IMR-90 (cell line): ENCODE measurements at regions not wholly inside any gene's neighbourhood (a gene's known extent, or its start where the extent isn't known, plus 50 kb on each side); places are given as distances from the start of the nearest gene placed in this dataset.

Experiments used
- ATAC-seq: fragments of 200-7000 bp; cut with Tn5 transposase; 2 replicates; pipeline ENCODE4 v1.9.1; 2020; ENCODE audit warnings: low read depth, mild to moderate bottlenecking, moderate library complexity
- BruUV-seq: library from RNA; stranded (reverse); fragments of 400-500 nt; replicated peaks from 2 replicates; lab custom pipeline; 2021; lab: Mats Ljungman, UMichigan
- CTCF ChIA-PET: fragments of 300-600 bp; formaldehyde crosslinking; extraction: SDS; loops from one replicate; lab custom pipeline; 2021; ENCODE audit warnings: antibody characterized with exemption; lab: Yijun Ruan, JAX
- POLR2A ChIA-PET: fragments of 300-600 bp; sonication (Branson Sonifier 250); formaldehyde crosslinking; loops from one replicate; lab custom pipeline; 2022; ENCODE audit warnings: antibody characterized with exemption; ENCODE audit not compliant: unreplicated experiment; lab: Charles Lee
- DNase-seq: peaks from one replicate; pipeline ENCODE4 v3.0.0; 2013
- H2AFZ ChIP-seq: replicated peaks from 2 replicates; pipeline ENCODE3; 2013; ENCODE audit warnings: low read length, mild to moderate bottlenecking; ENCODE audit not compliant: poor library complexity
- H2AK5ac ChIP-seq: 2 replicates; pipeline ENCODE4 v1.6.1; 2013; ENCODE audit warnings: low read depth, low read length, inconsistent platforms
- H2AK9ac ChIP-seq: replicated peaks from 2 replicates; pipeline ENCODE3; 2013; ENCODE audit warnings: mild to moderate bottlenecking, low read depth, low read length, moderate library complexity; ENCODE audit not compliant: poor library complexity
- H2BK120ac ChIP-seq: 2 replicates; pipeline ENCODE4 v1.6.1; 2013; ENCODE audit warnings: low read depth, low read length, inconsistent platforms
- H2BK15ac ChIP-seq: 3 replicates; pipeline ENCODE4 v1.6.1; 2013; ENCODE audit warnings: low read depth, low read length, inconsistent platforms
- H2BK20ac ChIP-seq: 2 replicates; pipeline ENCODE4 v1.6.1; 2013; ENCODE audit warnings: low read depth, mild to moderate bottlenecking, inconsistent platforms, low read length, moderate library complexity
- H2BK5ac ChIP-seq: 2 replicates; pipeline ENCODE4 v1.6.1; 2013; ENCODE audit warnings: mild to moderate bottlenecking, low read depth, low read length, inconsistent platforms; ENCODE audit not compliant: poor library complexity, severe bottlenecking
- H3K14ac ChIP-seq: replicated peaks from 2 replicates; pipeline ENCODE4 v1.6.1; 2013; ENCODE audit warnings: low read depth, low read length, inconsistent platforms
- H3K18ac ChIP-seq: 2 replicates; pipeline ENCODE4 v1.6.1; 2013; ENCODE audit warnings: low read depth, low read length, control low read depth
- H3K23ac ChIP-seq: 2 replicates; pipeline ENCODE4 v1.6.1; 2013; ENCODE audit warnings: low read depth, low read length, inconsistent platforms
- H3K27ac ChIP-seq: 2 replicates; pipeline ENCODE4 v1.5.1; 2013; ENCODE audit warnings: mild to moderate bottlenecking, control low read depth, low read length; ENCODE audit not compliant: insufficient read depth
- H3K27me3 ChIP-seq: 2 replicates; pipeline ENCODE4 v1.6.1; 2013; ENCODE audit warnings: low read length; ENCODE audit not compliant: control insufficient read depth, insufficient read depth
- H3K36me3 ChIP-seq: 2 replicates; pipeline ENCODE4 v1.6.1; 2013; ENCODE audit warnings: low read length, mixed read lengths; ENCODE audit not compliant: control insufficient read depth, insufficient read depth
- H3K4ac ChIP-seq: 2 replicates; pipeline ENCODE4 v1.6.1; 2013; ENCODE audit warnings: low read depth, low read length, inconsistent platforms
- H3K4me1 ChIP-seq: 2 replicates; pipeline ENCODE4 v1.6.1; 2013; ENCODE audit warnings: low read length, mixed read lengths; ENCODE audit not compliant: control insufficient read depth, insufficient read depth
- H3K4me2 ChIP-seq: 2 replicates; pipeline ENCODE4 v1.6.1; 2013; ENCODE audit warnings: low read depth, mild to moderate bottlenecking, control low read depth, low read length, moderate library complexity
- H3K4me3 ChIP-seq: 2 replicates; pipeline ENCODE4 v1.5.1; 2013; ENCODE audit warnings: low read depth, mild to moderate bottlenecking, control low read depth, low read length, moderate library complexity; ENCODE audit not compliant: insufficient read depth
- H3K56ac ChIP-seq: 2 replicates; pipeline ENCODE4 v1.6.1; 2013; ENCODE audit warnings: low read length, inconsistent platforms; ENCODE audit not compliant: insufficient read depth; ENCODE audit errors: extremely low read depth
- H3K79me1 ChIP-seq, 2 experiments: 2 replicates each; pipeline ENCODE4 v1.6.1; 2013; ENCODE audit warnings: low read length in 2 of 2, inconsistent platforms in 1 of 2, low read depth in 1 of 2
- H3K9ac ChIP-seq: 2 replicates; pipeline ENCODE4 v1.6.1; 2013; ENCODE audit warnings: low read depth, low read length, control low read depth
- H3K9me1 ChIP-seq: 2 replicates; pipeline ENCODE4 v1.6.1; 2013; ENCODE audit warnings: low read length, inconsistent platforms; ENCODE audit not compliant: insufficient read depth
- H3K9me3 ChIP-seq: 2 replicates; pipeline ENCODE4 v1.6.1; 2013; ENCODE audit warnings: low read length; ENCODE audit not compliant: control insufficient read depth, insufficient read depth
- H4K20me1 ChIP-seq: 2 replicates; pipeline ENCODE4 v1.6.1; 2013; ENCODE audit warnings: low read length, inconsistent platforms; ENCODE audit not compliant: insufficient read depth
- H4K5ac ChIP-seq: 2 replicates; pipeline ENCODE4 v1.6.1; 2013; ENCODE audit warnings: mild to moderate bottlenecking, low read depth, low read length, control low read depth
- H4K8ac ChIP-seq, 2 experiments: 2 replicates each; pipeline ENCODE4 v1.6.1; 2013; ENCODE audit warnings: low read depth in 2 of 2, low read length in 2 of 2, control low read depth in 1 of 2, inconsistent platforms in 1 of 2
- H4K91ac ChIP-seq: 2 replicates; pipeline ENCODE4 v1.6.1; 2013; ENCODE audit warnings: low read depth, low read length, inconsistent platforms; ENCODE audit not compliant: insufficient read depth
- BHLHE40 ChIP-seq: fragments of 150-350 bp; IDR thresholded peaks from 2 replicates; pipeline ENCODE4 v1.6.1; 2016; ENCODE audit warnings: mild to moderate bottlenecking, low read depth, low read length
- CEBPB ChIP-seq: IDR thresholded peaks from 2 replicates; pipeline ENCODE4 v1.6.1; 2012; ENCODE audit warnings: low read depth, low read length, improper control_type of control experiment
- CHD1 ChIP-seq: IDR thresholded peaks from 2 replicates; pipeline ENCODE4 v1.6.1; 2012; ENCODE audit warnings: low read depth, low read length, improper control_type of control experiment
- FOS ChIP-seq: fragments of 150-350 bp; IDR thresholded peaks from 2 replicates; pipeline ENCODE4 v1.6.1; 2016; ENCODE audit warnings: low read depth, low read length
- MAFK ChIP-seq: IDR thresholded peaks from 2 replicates; pipeline ENCODE4 v1.6.1; 2012; ENCODE audit warnings: low read depth, low read length, improper control_type of control experiment
- MAZ ChIP-seq: IDR thresholded peaks from 2 replicates; pipeline ENCODE4 v1.6.1; 2012; ENCODE audit warnings: low read depth, mild to moderate bottlenecking, low read length, improper control_type of control experiment, moderate library complexity, borderline replicate concordance
- MXI1 ChIP-seq: IDR thresholded peaks from 2 replicates; pipeline ENCODE4 v1.6.1; 2012; ENCODE audit warnings: low read depth, mild to moderate bottlenecking, low read length, moderate library complexity, borderline replicate concordance
- NFE2L2 ChIP-seq: fragments of 150-350 bp; IDR thresholded peaks from 2 replicates; pipeline ENCODE4 v1.6.1; 2016; ENCODE audit warnings: low read depth, mild to moderate bottlenecking, low read length
- POLR2A ChIP-seq: IDR thresholded peaks from 2 replicates; pipeline ENCODE4 v1.6.1; 2012; ENCODE audit warnings: mild to moderate bottlenecking, low read depth, low read length
- RAD21 ChIP-seq: IDR thresholded peaks from 2 replicates; pipeline ENCODE4 v1.6.1; 2012; ENCODE audit warnings: low read length, improper control_type of control experiment
- RCOR1 ChIP-seq: IDR thresholded peaks from 2 replicates; pipeline ENCODE4 v1.6.1; 2012; ENCODE audit warnings: mild to moderate bottlenecking, low read length, improper control_type of control experiment; ENCODE audit not compliant: insufficient replicate concordance
- RFX5 ChIP-seq: IDR thresholded peaks from 2 replicates; pipeline ENCODE4 v1.8.0; 2012; ENCODE audit warnings: low read depth, mild to moderate bottlenecking, low read length, moderate library complexity
- SMC3 ChIP-seq: fragments of 150-350 bp; IDR thresholded peaks from 2 replicates; pipeline ENCODE4 v1.6.1; 2016; ENCODE audit warnings: low read depth, mild to moderate bottlenecking, antibody characterized with exemption, low read length, moderate library complexity
- WGBS, 2 experiments: methylation state at CpG; one replicate each; pipeline versions ENCODE4 v1.1.5 to v1.1.7; 2013; ENCODE audit warnings: missing lambda C conversion rate in 2 of 2; ENCODE audit not compliant: insufficient read length in 1 of 2; ENCODE audit errors: extremely low coverage in 2 of 2; 5-methylcytosine and 5-hydroxymethylcytosine counted together
- dilution Hi-C: fragments of 300-500 bp; cut with HindIII; formaldehyde crosslinking; loops from one replicate; pipeline ENCODE4 v1.14.3; 2018; ENCODE audit warnings: low sequenced_read_pairs; ENCODE audit not compliant: unreplicated experiment
- in situ Hi-C: fragments of 300-500 bp; cut with MboI; formaldehyde crosslinking; loops from 3 replicates; pipeline ENCODE4 v1.14.3; 2019; ENCODE audit warnings: low sequenced_read_pairs, inconsistent platforms, mixed read lengths
- intact Hi-C: fragments of 100-400 bp; cut with micrococcal nuclease; formaldehyde crosslinking; loops from 2 replicates; pipeline ENCODE4 v1.10.0; 2022
- TF ChIP-seq, protein P1 (sequence below): fragments of 150-350 bp; IDR thresholded peaks from 2 replicates; pipeline ENCODE4 v1.6.1; 2017; ENCODE audit warnings: mild to moderate bottlenecking, antibody characterized with exemption, low read length, low read depth
- TF ChIP-seq, protein P2 (sequence below): conservative IDR thresholded peaks from 2 replicates; pipeline ENCODE4 v1.5.1; 2012; ENCODE audit warnings: mild to moderate bottlenecking, low read depth, low read length, improper control_type of control experiment
- TF ChIP-seq, protein P3 (sequence below): fragments of 150-350 bp; IDR thresholded peaks from 2 replicates; pipeline ENCODE4 v1.6.1; 2016; ENCODE audit warnings: low read depth, mild to moderate bottlenecking, low read length, moderate library complexity, borderline replicate concordance

DNA sequence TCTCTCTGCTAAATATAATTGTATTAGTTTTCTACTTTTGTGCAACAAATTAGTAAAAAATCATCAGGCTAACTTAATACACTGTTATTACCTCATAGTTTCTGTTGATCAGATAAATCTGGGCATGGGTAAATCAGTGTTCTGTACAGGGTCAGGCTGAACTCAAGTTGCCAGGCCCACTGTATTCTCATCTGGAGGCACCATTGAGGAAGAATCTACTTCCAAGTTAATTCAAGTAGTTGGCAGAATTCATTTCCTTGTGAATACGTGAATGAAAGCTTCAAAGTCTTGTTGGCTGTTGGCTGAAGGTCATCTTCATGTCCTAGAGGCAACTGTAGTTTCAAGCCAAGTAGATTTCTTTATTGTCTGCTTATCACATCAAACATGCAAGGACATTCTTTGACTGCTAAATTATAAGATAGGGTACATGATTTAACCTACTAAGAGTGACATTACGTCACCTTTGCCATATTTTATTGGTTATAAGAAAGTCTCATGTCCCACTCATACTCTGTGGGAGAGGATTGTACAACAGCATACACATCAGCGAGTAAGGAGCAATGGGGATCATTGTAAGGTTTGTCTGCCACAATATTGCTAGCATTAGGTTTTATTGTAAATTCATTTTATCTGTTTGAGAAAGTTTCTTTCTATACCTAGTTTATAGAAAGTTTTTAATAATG is 1219.0 kb downstream of the ARAP2 start:
- Histone ChIP-seq H3K27ac (no peak overlapping the region), H2BK20ac (no peak overlapping the region), H3K79me1 (no peaks in the 10 kb centered on the region), H3K27me3 (no peaks in the 10 kb centered on the region), H4K91ac (no peak overlapping the region), H2AK9ac (no peak overlapping the region), H3K18ac (no peak overlapping the region), H3K9ac (no peak overlapping the region), H3K56ac (no peak overlapping the region), H3K4me3 (no peak overlapping the region), H3K4me2 (no peak overlapping the region), H4K20me1 (no peaks in the 10 kb centered on the region), H2BK15ac (no peak overlapping the region), H3K4ac (no peak overlapping the region), H2AK5ac (no peak overlapping the region), H3K9me1 (no peaks in the 10 kb centered on the region), H3K4me1 (no peaks in the 10 kb centered on the region), H4K5ac (no peak overlapping the region), H3K23ac (no peak overlapping the region), H3K14ac (no peak overlapping the region), H2BK5ac (no peak overlapping the region), H3K9me3 (no peaks in the 10 kb centered on the region), H3K36me3 (no peaks in the 10 kb centered on the region), H4K8ac (no peak overlapping the region), H2AFZ (no peak overlapping the region), H2BK120ac (no peak overlapping the region)
- no peak for DNase-seq
- no TSS peak for BruUV-seq
- ATAC-seq = no peak
- WGBS, 2 experiments = no CpG with 5 or more reads among the region's 3 CpGs
- intact Hi-C loops = no loop called here
- TF ChIP-seq, protein P1, sequence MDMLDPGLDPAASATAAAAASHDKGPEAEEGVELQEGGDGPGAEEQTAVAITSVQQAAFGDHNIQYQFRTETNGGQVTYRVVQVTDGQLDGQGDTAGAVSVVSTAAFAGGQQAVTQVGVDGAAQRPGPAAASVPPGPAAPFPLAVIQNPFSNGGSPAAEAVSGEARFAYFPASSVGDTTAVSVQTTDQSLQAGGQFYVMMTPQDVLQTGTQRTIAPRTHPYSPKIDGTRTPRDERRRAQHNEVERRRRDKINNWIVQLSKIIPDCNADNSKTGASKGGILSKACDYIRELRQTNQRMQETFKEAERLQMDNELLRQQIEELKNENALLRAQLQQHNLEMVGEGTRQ = no peak
- TF ChIP-seq BHLHE40 (no peak), MAFK (no peak), MXI1 (no peak), MAZ (no peak), CHD1 (no peak), FOS (no peak), RAD21 (no peak), NFE2L2 (no peak), RFX5 (no peak), RCOR1 (no peak), POLR2A (no peak), SMC3 (no peak), CEBPB (no peak)
- TF ChIP-seq, protein P2, sequence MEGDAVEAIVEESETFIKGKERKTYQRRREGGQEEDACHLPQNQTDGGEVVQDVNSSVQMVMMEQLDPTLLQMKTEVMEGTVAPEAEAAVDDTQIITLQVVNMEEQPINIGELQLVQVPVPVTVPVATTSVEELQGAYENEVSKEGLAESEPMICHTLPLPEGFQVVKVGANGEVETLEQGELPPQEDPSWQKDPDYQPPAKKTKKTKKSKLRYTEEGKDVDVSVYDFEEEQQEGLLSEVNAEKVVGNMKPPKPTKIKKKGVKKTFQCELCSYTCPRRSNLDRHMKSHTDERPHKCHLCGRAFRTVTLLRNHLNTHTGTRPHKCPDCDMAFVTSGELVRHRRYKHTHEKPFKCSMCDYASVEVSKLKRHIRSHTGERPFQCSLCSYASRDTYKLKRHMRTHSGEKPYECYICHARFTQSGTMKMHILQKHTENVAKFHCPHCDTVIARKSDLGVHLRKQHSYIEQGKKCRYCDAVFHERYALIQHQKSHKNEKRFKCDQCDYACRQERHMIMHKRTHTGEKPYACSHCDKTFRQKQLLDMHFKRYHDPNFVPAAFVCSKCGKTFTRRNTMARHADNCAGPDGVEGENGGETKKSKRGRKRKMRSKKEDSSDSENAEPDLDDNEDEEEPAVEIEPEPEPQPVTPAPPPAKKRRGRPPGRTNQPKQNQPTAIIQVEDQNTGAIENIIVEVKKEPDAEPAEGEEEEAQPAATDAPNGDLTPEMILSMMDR = no peak
- TF ChIP-seq, protein P3, sequence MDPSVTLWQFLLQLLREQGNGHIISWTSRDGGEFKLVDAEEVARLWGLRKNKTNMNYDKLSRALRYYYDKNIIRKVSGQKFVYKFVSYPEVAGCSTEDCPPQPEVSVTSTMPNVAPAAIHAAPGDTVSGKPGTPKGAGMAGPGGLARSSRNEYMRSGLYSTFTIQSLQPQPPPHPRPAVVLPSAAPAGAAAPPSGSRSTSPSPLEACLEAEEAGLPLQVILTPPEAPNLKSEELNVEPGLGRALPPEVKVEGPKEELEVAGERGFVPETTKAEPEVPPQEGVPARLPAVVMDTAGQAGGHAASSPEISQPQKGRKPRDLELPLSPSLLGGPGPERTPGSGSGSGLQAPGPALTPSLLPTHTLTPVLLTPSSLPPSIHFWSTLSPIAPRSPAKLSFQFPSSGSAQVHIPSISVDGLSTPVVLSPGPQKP = no peak
- in situ Hi-C loops = no loop called here
- POLR2A ChIA-PET = no interaction called here
- dilution Hi-C loops = no loop called here
- CTCF ChIA-PET = no interaction called here
